HepG2 (cell line): ENCODE measurements at regions not wholly inside any gene's neighbourhood (a gene's known extent, or its start where the extent isn't known, plus 50 kb on each side); places are given as distances from the start of the nearest gene placed in this dataset.

Experiments
- ATAC-seq: fragments of 200-7000 bp; cut with Tn5 transposase; 3 replicates; pipeline ENCODE4 v1.9.1; 2020; ENCODE audit warnings: mild to moderate bottlenecking, moderate library complexity
- BruUV-seq: library from RNA; stranded (reverse); fragments of 400-500 nt; replicated peaks from 2 replicates; lab custom pipeline; 2021; lab: Mats Ljungman, UMichigan
- CTCF ChIA-PET: fragments of 300-600 bp; formaldehyde crosslinking; extraction: SDS; loops from one replicate; lab custom pipeline; 2021; ENCODE audit warnings: low total read pairs, inconsistent platforms, low intra/inter-chr PET ratio; lab: Yijun Ruan, JAX
- POLR2A ChIA-PET: fragments of 350-600 bp; sonication (Branson Sonifier 250); formaldehyde crosslinking; loops from one replicate; lab custom pipeline; 2020; ENCODE audit warnings: antibody characterized with exemption, inconsistent platforms; lab: Yijun Ruan, JAX
- DNase-seq: peaks from one replicate; pipeline ENCODE4 v3.0.0-alpha.2; 2015; ENCODE audit warnings: low spot score
- FAIRE-seq: peaks from 3 replicates; lab custom pipeline; 2011; peaks lifted over from hg19 to GRCh38; lab: Jason Lieb, UNC
- H2AFZ ChIP-seq: one replicate; pipeline ENCODE4 v1.6.1; 2011; ENCODE audit warnings: low read length, inconsistent platforms
- H3K27ac ChIP-seq: fragments of 300-600 bp; 3 replicates; pipeline ENCODE4 v1.8.0; 2011; ENCODE audit warnings: mixed run types, mild to moderate bottlenecking, mixed read lengths, low read length, inconsistent platforms; ENCODE audit not compliant: insufficient read depth; ENCODE audit errors: extremely low read length
- H3K27me3 ChIP-seq, 2 experiments: fragments of 200-600 bp in 1 of 2; 2 replicates in 1 of 2; 3 replicates in 1 of 2; pipeline versions ENCODE4 v1.6.0 to v1.8.0; 2011; ENCODE audit warnings: low read length in 2 of 2, mild to moderate bottlenecking in 2 of 2, moderate library complexity in 2 of 2, inconsistent platforms in 1 of 2; ENCODE audit not compliant: insufficient read depth in 2 of 2, control insufficient read depth in 1 of 2
- H3K36me3 ChIP-seq, 2 experiments: fragments of 200-600 bp in 1 of 2; replicated peaks in 1 of 2; 2 replicates in 1 of 2; 3 replicates in 1 of 2; pipeline versions ENCODE4 v1.5.1 to v1.8.0; 2011; ENCODE audit warnings: low read length in 2 of 2, inconsistent platforms in 1 of 2; ENCODE audit not compliant: insufficient read depth in 2 of 2, control insufficient read depth in 1 of 2
- H3K4me1 ChIP-seq: 2 replicates; pipeline ENCODE4 v1.5.1; 2012; ENCODE audit warnings: low read length, inconsistent platforms; ENCODE audit not compliant: insufficient read depth
- H3K4me2 ChIP-seq: 2 replicates; pipeline ENCODE4 v1.6.0; 2011; ENCODE audit warnings: low read depth, low read length, inconsistent platforms
- H3K4me3 ChIP-seq, 3 experiments: fragments of 200-600 bp in 1 of 3; sonication (generic), shearing (Covaris generic) in 1 of 3; replicated peaks in 1 of 3; 2 replicates each; pipeline ENCODE4 v1.5.1; 2011 to 2016; ENCODE audit warnings: low read length in 3 of 3, inconsistent platforms in 2 of 3, low read depth in 2 of 3, mild to moderate bottlenecking in 2 of 3, control low read depth in 1 of 3, mixed read lengths in 1 of 3; ENCODE audit not compliant: insufficient read depth in 1 of 3
- H3K79me2 ChIP-seq: one replicate; pipeline ENCODE4 v1.6.1; 2011; ENCODE audit warnings: low read length, inconsistent platforms; ENCODE audit not compliant: insufficient read depth
- H3K9ac ChIP-seq: 2 replicates; pipeline ENCODE4 v1.6.0; 2011; ENCODE audit warnings: mild to moderate bottlenecking, low read depth, low read length, inconsistent platforms; ENCODE audit not compliant: insufficient read depth
- H3K9me3 ChIP-seq: 2 replicates; pipeline ENCODE4 v1.5.1; 2012; ENCODE audit warnings: mild to moderate bottlenecking, low read length
- H4K20me1 ChIP-seq: 2 replicates; pipeline ENCODE4 v1.6.0; 2011; ENCODE audit warnings: inconsistent platforms, mild to moderate bottlenecking, low read length, moderate library complexity; ENCODE audit not compliant: insufficient read depth
- KAT2B ChIP-seq: fragments of 150-350 bp; IDR thresholded peaks from 2 replicates; pipeline ENCODE4 v1.6.1; 2014; ENCODE audit warnings: low read depth, low read length, borderline replicate concordance
- NONO ChIP-seq, 2 experiments: fragments of 450-650 bp in 1 of 2; sonication (generic) in 1 of 2; formaldehyde crosslinking in 1 of 2; IDR thresholded peaks in 1 of 2; conservative IDR thresholded peaks in 1 of 2; 2 replicates each; pipeline versions ENCODE4 v1.6.1 to v1.8.0; 2017 to 2022; ENCODE audit warnings: mild to moderate bottlenecking in 1 of 2, missing genetic modification reagents in 1 of 2, moderate library complexity in 1 of 2
- PRMT3 ChIP-seq: sonication (generic); formaldehyde crosslinking; IDR thresholded peaks from 2 replicates; pipeline ENCODE4 v1.8.1; 2022; ENCODE audit warnings: low read depth, mild to moderate bottlenecking, moderate library complexity, missing genetic modification reagents, borderline replicate concordance
- RFX3 ChIP-seq: IDR thresholded peaks from 2 replicates; pipeline ENCODE4 v1.6.1; 2016; ENCODE audit warnings: missing biosample characterization, missing genetic modification reagents
- RXRA ChIP-seq: sonication (generic); formaldehyde crosslinking; IDR thresholded peaks from 2 replicates; pipeline ENCODE4 v1.5.1; 2020; ENCODE audit warnings: missing genetic modification reagents
- SRY ChIP-seq: sonication (generic); formaldehyde crosslinking; IDR thresholded peaks from 2 replicates; pipeline ENCODE4 v1.8.0; 2022; ENCODE audit warnings: mild to moderate bottlenecking, missing genetic modification reagents
- ZNF24 ChIP-seq: fragments of 450-650 bp; IDR thresholded peaks from 2 replicates; pipeline ENCODE4 v1.6.1; 2017; ENCODE audit warnings: antibody characterized with exemption, mild to moderate bottlenecking
- ZNF512 ChIP-seq: sonication (generic); formaldehyde crosslinking; IDR thresholded peaks from 2 replicates; pipeline ENCODE4 v1.4.0; 2020; ENCODE audit warnings: mild to moderate bottlenecking, missing genetic modification reagents
- ZNF556 ChIP-seq: sonication (generic); formaldehyde crosslinking; IDR thresholded peaks from 2 replicates; pipeline ENCODE4 v1.4.0; 2020; ENCODE audit warnings: mild to moderate bottlenecking, missing genetic modification reagents, borderline replicate concordance
- ZNF691 ChIP-seq: sonication (generic); formaldehyde crosslinking; IDR thresholded peaks from 2 replicates; pipeline ENCODE4 v1.4.0; 2020; ENCODE audit warnings: missing genetic modification reagents, low read depth, mild to moderate bottlenecking, borderline replicate concordance
- in situ Hi-C: cut with HindIII; loops from 2 replicates; pipeline ENCODE4 v1.10.0; 2017; ENCODE audit warnings: low pct_unique_long_range_greater_than_20kb; ENCODE audit not compliant: extremely low pct_ligation_motif_present
- intact Hi-C: fragments of 100-400 bp; cut with micrococcal nuclease; formaldehyde crosslinking; loops from one replicate; pipeline ENCODE4 v1.10.0; 2022; ENCODE audit not compliant: unreplicated experiment
- TF ChIP-seq, protein P1 (sequence below): sonication (generic); formaldehyde crosslinking; IDR thresholded peaks from 2 replicates; pipeline ENCODE4 v1.4.0; 2020; ENCODE audit warnings: missing genetic modification reagents, mild to moderate bottlenecking, borderline replicate concordance
- TF ChIP-seq, protein P2 (sequence below): sonication (generic); formaldehyde crosslinking; IDR thresholded peaks from 2 replicates; pipeline ENCODE4 v1.5.0; 2020; ENCODE audit warnings: missing genetic modification reagents
- TF ChIP-seq, protein P3 (sequence below): sonication (generic); formaldehyde crosslinking; IDR thresholded peaks from 2 replicates; pipeline ENCODE4 v1.5.1; 2020; ENCODE audit warnings: missing genetic modification reagents, mild to moderate bottlenecking, borderline replicate concordance
- TF ChIP-seq, protein P4 (sequence below): fragments of 450-650 bp; IDR thresholded peaks from 2 replicates; pipeline ENCODE4 v1.6.1; 2016

- Histone ChIP-seq H2AFZ (no peak overlapping the region), H3K9me3 (no peaks in the 10 kb centered on the region), H3K4me2 (no peak overlapping the region), H4K20me1 (no peaks in the 10 kb centered on the region), H3K4me3 (no peak overlapping the region), H3K79me2 (no peaks in the 10 kb centered on the region), H3K27me3 (no peaks in the 10 kb centered on the region), H3K36me3 (no peaks in the 10 kb centered on the region), H3K27ac (no peak overlapping the region), H3K4me1 (no peaks in the 10 kb centered on the region), H3K9ac (no peak overlapping the region)
- POLR2A ChIA-PET = no interaction called here
- CTCF ChIA-PET = no interaction called here
- BruUV-seq = no TSS peak
- in situ Hi-C loops (no loop called here), intact Hi-C loops (no loop called here)
- TF ChIP-seq, protein P1, sequence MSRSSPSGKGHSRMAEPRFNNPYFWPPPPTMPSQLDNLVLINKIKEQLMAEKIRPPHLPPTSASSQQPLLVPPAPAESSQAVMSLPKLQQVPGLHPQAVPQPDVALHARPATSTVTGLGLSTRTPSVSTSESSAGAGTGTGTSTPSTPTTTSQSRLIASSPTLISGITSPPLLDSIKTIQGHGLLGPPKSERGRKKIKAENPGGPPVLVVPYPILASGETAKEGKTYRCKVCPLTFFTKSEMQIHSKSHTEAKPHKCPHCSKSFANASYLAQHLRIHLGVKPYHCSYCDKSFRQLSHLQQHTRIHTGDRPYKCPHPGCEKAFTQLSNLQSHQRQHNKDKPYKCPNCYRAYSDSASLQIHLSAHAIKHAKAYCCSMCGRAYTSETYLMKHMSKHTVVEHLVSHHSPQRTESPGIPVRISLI (CRISPR knock-in tag) = no peak
- TF ChIP-seq ZNF556 (CRISPR knock-in tag) = no peak
- no peak for TF ChIP-seq RXRA (CRISPR knock-in tag)
- TF ChIP-seq ZNF24 = no peak
- no peak for TF ChIP-seq ZNF512 (CRISPR knock-in tag)
- TF ChIP-seq SRY (CRISPR knock-in tag) = no peak
- TF ChIP-seq NONO (IDR thresholded peaks at IDR 0.05) = no peak
- no peak for TF ChIP-seq NONO (CRISPR knock-in tag; conservative IDR thresholded peaks at IDR 0.05)
- TF ChIP-seq ZNF691 (CRISPR knock-in tag) = no peak
- TF ChIP-seq, protein P2, sequence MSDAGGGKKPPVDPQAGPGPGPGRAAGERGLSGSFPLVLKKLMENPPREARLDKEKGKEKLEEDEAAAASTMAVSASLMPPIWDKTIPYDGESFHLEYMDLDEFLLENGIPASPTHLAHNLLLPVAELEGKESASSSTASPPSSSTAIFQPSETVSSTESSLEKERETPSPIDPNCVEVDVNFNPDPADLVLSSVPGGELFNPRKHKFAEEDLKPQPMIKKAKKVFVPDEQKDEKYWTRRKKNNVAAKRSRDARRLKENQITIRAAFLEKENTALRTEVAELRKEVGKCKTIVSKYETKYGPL (CRISPR knock-in tag) = no peak
- TF ChIP-seq RFX3 (CRISPR knock-in tag) = no peak
- TF ChIP-seq, protein P3, sequence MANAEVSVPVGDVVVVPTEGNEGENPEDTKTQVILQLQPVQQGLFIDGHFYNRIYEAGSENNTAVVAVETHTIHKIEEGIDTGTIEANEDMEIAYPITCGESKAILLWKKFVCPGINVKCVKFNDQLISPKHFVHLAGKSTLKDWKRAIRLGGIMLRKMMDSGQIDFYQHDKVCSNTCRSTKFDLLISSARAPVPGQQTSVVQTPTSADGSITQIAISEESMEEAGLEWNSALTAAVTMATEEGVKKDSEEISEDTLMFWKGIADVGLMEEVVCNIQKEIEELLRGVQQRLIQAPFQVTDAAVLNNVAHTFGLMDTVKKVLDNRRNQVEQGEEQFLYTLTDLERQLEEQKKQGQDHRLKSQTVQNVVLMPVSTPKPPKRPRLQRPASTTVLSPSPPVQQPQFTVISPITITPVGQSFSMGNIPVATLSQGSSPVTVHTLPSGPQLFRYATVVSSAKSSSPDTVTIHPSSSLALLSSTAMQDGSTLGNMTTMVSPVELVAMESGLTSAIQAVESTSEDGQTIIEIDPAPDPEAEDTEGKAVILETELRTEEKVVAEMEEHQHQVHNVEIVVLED (CRISPR knock-in tag) = no peak
- TF ChIP-seq PRMT3 (CRISPR knock-in tag) = no peak
- no peak for TF ChIP-seq KAT2B
- TF ChIP-seq, protein P4, sequence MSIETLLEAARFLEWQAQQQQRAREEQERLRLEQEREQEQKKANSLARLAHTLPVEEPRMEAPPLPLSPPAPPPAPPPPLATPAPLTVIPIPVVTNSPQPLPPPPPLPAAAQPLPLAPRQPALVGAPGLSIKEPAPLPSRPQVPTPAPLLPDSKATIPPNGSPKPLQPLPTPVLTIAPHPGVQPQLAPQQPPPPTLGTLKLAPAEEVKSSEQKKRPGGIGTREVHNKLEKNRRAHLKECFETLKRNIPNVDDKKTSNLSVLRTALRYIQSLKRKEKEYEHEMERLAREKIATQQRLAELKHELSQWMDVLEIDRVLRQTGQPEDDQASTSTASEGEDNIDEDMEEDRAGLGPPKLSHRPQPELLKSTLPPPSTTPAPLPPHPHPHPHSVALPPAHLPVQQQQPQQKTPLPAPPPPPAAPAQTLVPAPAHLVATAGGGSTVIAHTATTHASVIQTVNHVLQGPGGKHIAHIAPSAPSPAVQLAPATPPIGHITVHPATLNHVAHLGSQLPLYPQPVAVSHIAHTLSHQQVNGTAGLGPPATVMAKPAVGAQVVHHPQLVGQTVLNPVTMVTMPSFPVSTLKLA = no peak
- DNase-seq = no peak
- no peak for ATAC-seq
- no peak for FAIRE-seq
Observed at GRCh38 chr1:221988829-221989228, 246.9 kb upstream of the DUSP10 start.
